Adrenal gland (tissue), 5 donors: ENCODE measurements at regions not wholly inside any gene's neighbourhood (a gene's known extent, or its start where the extent isn't known, plus 50 kb on each side); places are given as distances from the start of the nearest gene placed in this dataset.

Experiments
- CTCF ChIP-seq, 6 experiments: fragments of 450-650 bp in 4 of 6; fragments of 200-600 bp in 2 of 6; sonication (generic) in 1 of 6; IDR thresholded peaks; 1 replicate in 5 of 6; 2 replicates in 1 of 6; pipeline versions ENCODE4 v1.5.1 to v1.8.0; 2016 to 2021; ENCODE audit warnings: antibody characterized with exemption in 6 of 6, mild to moderate bottlenecking in 2 of 6, moderate library complexity in 1 of 6
- POLR2A ChIP-seq, 2 donors: fragments of 450-650 bp; IDR thresholded peaks; one replicate each; pipeline ENCODE4 v1.6.1; 2017; ENCODE audit warnings: antibody characterized with exemption in 2 of 2, mild to moderate bottlenecking in 2 of 2, moderate library complexity in 1 of 2
- donor health status: DM: no; HTN: no; CAD: no.

- TF ChIP-seq CTCF (IDR thresholded peaks at IDR 0.05) = no peak
- no peak for TF ChIP-seq POLR2A (IDR thresholded peaks at IDR 0.05)
Measured at GRCh38 chr18:47710451-47710850, 220.0 kb downstream of the SMAD2 start.
